GM18519 (cell line): ENCODE measurements at regions not wholly inside any gene's neighbourhood (a gene's known extent, or its start where the extent isn't known, plus 50 kb on each side); places are given as distances from the start of the nearest gene placed in this dataset.
"Not testable (repeated sequence)": the region's sequence is repeated elsewhere in the genome, so short reads cannot be mapped to it uniquely, and the experiment has no call there.

ENCODE experiments used
- ATAC-seq: cut with Tn5 transposase; IDR thresholded peaks from one replicate; pipeline ENCODE4 v1.9.1; 2021; ENCODE audit warnings: mild to moderate bottlenecking, moderate library complexity; ENCODE audit not compliant: unreplicated experiment, low FRiP score

GRCh38 chr7:10612950-10613349 is 360.7 kb upstream of the PHF14 start:
- ATAC-seq, result no peak

GRCh38 chr7:10618953-10619352 is 354.7 kb upstream of the PHF14 start:
- ATAC-seq, result no peak

GRCh38 chr7:10632712-10633111 is 341.0 kb upstream of the PHF14 start:
- no peak for ATAC-seq

GRCh38 chr7:10634239-10634638 is 339.4 kb upstream of the PHF14 start:
- ATAC-seq, result no peak

- no peak for ATAC-seq
These were observed 335.7 kb upstream of the PHF14 start for GRCh38 chr7:10637991-10638390.

GRCh38 chr7:10643545-10643944 is 330.1 kb upstream of the PHF14 start:
- no peak for ATAC-seq

- ATAC-seq, result no peak
These were observed 328.8 kb upstream of the PHF14 start for GRCh38 chr7:10644849-10645248.

GRCh38 chr7:10646194-10646593 is 327.5 kb upstream of the PHF14 start:
- no peak for ATAC-seq

- no peak for ATAC-seq
These were observed 325.4 kb upstream of the PHF14 start for GRCh38 chr7:10648289-10648688.

GRCh38 chr7:10649120-10649519 is 324.6 kb upstream of the PHF14 start:
- ATAC-seq, result not testable (repeated sequence)

- ATAC-seq, result no peak
These were observed 318.6 kb upstream of the PHF14 start for GRCh38 chr7:10655031-10655430.

- no peak for ATAC-seq
These were observed 316.5 kb upstream of the PHF14 start for GRCh38 chr7:10657201-10657600.

GRCh38 chr7:10657837-10658236 is 315.8 kb upstream of the PHF14 start:
- ATAC-seq, result no peak

- ATAC-seq, result no peak
These were observed 311.2 kb upstream of the PHF14 start for GRCh38 chr7:10662491-10662890.

GRCh38 chr7:10662982-10663884 is 310.4 kb upstream of the PHF14 start:
- ATAC-seq, result no peak

GRCh38 chr7:10672186-10672585 is 301.5 kb upstream of the PHF14 start:
- ATAC-seq, result no peak

- no peak for ATAC-seq
These were observed 296.5 kb upstream of the PHF14 start for GRCh38 chr7:10677211-10677610.

GRCh38 chr7:10677668-10678232 is 295.9 kb upstream of the PHF14 start:
- no peak for ATAC-seq

- ATAC-seq, result no peak
These were observed 289.1 kb upstream of the PHF14 start for GRCh38 chr7:10684606-10685005.

- no peak for ATAC-seq
These were observed 288.6 kb upstream of the PHF14 start for GRCh38 chr7:10685040-10685439.

- ATAC-seq, result no peak
These were observed 285.1 kb upstream of the PHF14 start for GRCh38 chr7:10688544-10688943.

GRCh38 chr7:10696064-10696463 is 277.6 kb upstream of the PHF14 start:
- ATAC-seq, result no peak
